ENCODE measurements at regions not wholly inside any gene's neighbourhood (a gene's known extent, or its start where the extent isn't known, plus 50 kb on each side); places are given as distances from the start of the nearest gene placed in this dataset.

DNA sequence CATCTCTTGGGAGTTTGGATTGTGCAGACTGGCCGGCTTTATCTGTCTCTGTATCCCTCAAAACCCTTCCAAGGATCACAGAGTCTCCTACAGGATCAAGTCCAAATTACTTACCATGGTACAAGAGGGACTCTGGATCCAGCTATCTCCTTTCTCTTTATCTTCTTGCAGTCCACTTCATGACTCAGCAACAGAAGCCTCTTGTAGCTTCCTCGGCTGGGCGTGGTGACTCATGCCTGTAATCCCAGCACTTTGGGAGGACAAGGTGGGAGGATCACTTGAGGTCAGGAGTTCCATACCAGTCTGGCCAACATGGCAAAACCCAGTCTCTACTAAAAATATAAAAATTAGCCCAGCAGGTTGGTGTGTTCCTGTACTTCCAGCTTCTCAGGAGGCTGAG lies 189.7 kb downstream of the BCAT1 start (continued):
- TF ChIP-seq, protein P1, sequence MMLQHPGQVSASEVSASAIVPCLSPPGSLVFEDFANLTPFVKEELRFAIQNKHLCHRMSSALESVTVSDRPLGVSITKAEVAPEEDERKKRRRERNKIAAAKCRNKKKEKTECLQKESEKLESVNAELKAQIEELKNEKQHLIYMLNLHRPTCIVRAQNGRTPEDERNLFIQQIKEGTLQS (IDR thresholded peaks at IDR 0.05): peak; percentile 94
- TF ChIP-seq, protein P1 (CRISPR knock-in tag; conservative IDR thresholded peaks at IDR 0.05): peak; percentile 50; the same call in 1 of the 2 replicates
- TF ChIP-seq ARID1B (IDR thresholded peaks at IDR 0.05): peak; percentile 91
- TF ChIP-seq KAT7 (CRISPR knock-in tag; IDR thresholded peaks at IDR 0.05; ENCODE audit: borderline replicate concordance): no peak
- no peak for TF ChIP-seq MBD2 (IDR thresholded peaks at IDR 0.05; ENCODE audit: borderline replicate concordance, low read depth)
- peak; percentile 41 for TF ChIP-seq NCOR1 (IDR thresholded peaks at IDR 0.05)
- no peak for TF ChIP-seq DNMT1 (IDR thresholded peaks at IDR 0.05)
- no peak for TF ChIP-seq THRAP3 (IDR thresholded peaks at IDR 0.05; ENCODE audit: borderline replicate concordance)
- TF ChIP-seq, protein P2, sequence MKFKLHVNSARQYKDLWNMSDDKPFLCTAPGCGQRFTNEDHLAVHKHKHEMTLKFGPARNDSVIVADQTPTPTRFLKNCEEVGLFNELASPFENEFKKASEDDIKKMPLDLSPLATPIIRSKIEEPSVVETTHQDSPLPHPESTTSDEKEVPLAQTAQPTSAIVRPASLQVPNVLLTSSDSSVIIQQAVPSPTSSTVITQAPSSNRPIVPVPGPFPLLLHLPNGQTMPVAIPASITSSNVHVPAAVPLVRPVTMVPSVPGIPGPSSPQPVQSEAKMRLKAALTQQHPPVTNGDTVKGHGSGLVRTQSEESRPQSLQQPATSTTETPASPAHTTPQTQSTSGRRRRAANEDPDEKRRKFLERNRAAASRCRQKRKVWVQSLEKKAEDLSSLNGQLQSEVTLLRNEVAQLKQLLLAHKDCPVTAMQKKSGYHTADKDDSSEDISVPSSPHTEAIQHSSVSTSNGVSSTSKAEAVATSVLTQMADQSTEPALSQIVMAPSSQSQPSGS (CRISPR knock-in tag; IDR thresholded peaks at IDR 0.05): no peak
- no peak for TF ChIP-seq CBX3 (IDR thresholded peaks at IDR 0.05; ENCODE audit: borderline replicate concordance in 1 of 2, low read length in 2 of 2)
- TF ChIP-seq MCM5 (IDR thresholded peaks at IDR 0.05; ENCODE audit: low read depth): no peak
- TF ChIP-seq, protein P3, sequence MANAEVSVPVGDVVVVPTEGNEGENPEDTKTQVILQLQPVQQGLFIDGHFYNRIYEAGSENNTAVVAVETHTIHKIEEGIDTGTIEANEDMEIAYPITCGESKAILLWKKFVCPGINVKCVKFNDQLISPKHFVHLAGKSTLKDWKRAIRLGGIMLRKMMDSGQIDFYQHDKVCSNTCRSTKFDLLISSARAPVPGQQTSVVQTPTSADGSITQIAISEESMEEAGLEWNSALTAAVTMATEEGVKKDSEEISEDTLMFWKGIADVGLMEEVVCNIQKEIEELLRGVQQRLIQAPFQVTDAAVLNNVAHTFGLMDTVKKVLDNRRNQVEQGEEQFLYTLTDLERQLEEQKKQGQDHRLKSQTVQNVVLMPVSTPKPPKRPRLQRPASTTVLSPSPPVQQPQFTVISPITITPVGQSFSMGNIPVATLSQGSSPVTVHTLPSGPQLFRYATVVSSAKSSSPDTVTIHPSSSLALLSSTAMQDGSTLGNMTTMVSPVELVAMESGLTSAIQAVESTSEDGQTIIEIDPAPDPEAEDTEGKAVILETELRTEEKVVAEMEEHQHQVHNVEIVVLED (CRISPR knock-in tag; IDR thresholded peaks at IDR 0.05): no peak
- TF ChIP-seq GTF2F1 (IDR thresholded peaks at IDR 0.05; ENCODE audit: low read depth, low read length): no peak
- TF ChIP-seq ASH1L (IDR thresholded peaks at IDR 0.05; ENCODE audit: borderline replicate concordance, low read depth, partially characterized antibody): no peak
- no peak for TF ChIP-seq CREBBP (IDR thresholded peaks at IDR 0.05; ENCODE audit: low read depth, low read length)
- TF ChIP-seq EGR1 (conservative IDR thresholded peaks at IDR 0.05): peak; percentile 45
- TF ChIP-seq, protein P4, sequence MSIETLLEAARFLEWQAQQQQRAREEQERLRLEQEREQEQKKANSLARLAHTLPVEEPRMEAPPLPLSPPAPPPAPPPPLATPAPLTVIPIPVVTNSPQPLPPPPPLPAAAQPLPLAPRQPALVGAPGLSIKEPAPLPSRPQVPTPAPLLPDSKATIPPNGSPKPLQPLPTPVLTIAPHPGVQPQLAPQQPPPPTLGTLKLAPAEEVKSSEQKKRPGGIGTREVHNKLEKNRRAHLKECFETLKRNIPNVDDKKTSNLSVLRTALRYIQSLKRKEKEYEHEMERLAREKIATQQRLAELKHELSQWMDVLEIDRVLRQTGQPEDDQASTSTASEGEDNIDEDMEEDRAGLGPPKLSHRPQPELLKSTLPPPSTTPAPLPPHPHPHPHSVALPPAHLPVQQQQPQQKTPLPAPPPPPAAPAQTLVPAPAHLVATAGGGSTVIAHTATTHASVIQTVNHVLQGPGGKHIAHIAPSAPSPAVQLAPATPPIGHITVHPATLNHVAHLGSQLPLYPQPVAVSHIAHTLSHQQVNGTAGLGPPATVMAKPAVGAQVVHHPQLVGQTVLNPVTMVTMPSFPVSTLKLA (conservative IDR thresholded peaks at IDR 0.05): 0 out of 4 replicates have a peak, but pooled peaks of 1 of the 2 experiments have one; percentile 14
- no peak for TF ChIP-seq ZNF133 (CRISPR knock-in tag; IDR thresholded peaks at IDR 0.05)
- TF ChIP-seq, protein P5, sequence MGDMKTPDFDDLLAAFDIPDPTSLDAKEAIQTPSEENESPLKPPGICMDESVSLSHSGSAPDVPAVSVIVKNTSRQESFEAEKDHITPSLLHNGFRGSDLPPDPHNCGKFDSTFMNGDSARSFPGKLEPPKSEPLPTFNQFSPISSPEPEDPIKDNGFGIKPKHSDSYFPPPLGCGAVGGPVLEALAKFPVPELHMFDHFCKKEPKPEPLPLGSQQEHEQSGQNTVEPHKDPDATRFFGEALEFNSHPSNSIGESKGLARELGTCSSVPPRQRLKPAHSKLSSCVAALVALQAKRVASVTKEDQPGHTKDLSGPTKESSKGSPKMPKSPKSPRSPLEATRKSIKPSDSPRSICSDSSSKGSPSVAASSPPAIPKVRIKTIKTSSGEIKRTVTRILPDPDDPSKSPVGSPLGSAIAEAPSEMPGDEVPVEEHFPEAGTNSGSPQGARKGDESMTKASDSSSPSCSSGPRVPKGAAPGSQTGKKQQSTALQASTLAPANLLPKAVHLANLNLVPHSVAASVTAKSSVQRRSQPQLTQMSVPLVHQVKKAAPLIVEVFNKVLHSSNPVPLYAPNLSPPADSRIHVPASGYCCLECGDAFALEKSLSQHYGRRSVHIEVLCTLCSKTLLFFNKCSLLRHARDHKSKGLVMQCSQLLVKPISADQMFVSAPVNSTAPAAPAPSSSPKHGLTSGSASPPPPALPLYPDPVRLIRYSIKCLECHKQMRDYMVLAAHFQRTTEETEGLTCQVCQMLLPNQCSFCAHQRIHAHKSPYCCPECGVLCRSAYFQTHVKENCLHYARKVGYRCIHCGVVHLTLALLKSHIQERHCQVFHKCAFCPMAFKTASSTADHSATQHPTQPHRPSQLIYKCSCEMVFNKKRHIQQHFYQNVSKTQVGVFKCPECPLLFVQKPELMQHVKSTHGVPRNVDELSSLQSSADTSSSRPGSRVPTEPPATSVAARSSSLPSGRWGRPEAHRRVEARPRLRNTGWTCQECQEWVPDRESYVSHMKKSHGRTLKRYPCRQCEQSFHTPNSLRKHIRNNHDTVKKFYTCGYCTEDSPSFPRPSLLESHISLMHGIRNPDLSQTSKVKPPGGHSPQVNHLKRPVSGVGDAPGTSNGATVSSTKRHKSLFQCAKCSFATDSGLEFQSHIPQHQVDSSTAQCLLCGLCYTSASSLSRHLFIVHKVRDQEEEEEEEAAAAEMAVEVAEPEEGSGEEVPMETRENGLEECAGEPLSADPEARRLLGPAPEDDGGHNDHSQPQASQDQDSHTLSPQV (IDR thresholded peaks at IDR 0.05): 0 out of 2 replicates have a peak, but pooled peaks have one; percentile 22
- TF ChIP-seq KDM5B (IDR thresholded peaks at IDR 0.05; ENCODE audit: insufficient replicate concordance, low read depth, low read length): no peak
